ENCODE measurements at regions not wholly inside any gene's neighbourhood (a gene's known extent, or its start where the extent isn't known, plus 50 kb on each side); places are given as distances from the start of the nearest gene placed in this dataset.

DNA sequence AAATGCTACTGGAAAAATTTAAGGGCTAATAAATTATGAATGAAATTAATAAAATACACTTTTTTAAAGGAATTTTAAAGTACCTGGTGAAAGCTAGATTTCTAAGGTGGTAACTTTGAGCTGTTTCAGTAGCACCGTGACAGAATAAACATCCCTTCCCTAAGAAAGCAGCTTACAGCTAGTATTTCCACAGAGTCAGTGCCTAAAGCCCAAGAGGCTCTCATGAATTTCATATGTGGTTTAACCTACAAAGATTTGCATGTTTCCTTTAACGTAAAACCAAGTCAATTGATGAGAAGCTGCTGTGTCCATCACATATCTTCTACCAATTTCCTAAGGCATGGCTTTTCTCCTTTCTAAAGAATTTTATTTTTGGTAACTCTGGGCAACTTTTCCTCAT lies 56.8 kb downstream of the IFNG start:
- TF ChIP-seq POLR2A (IDR thresholded peaks at IDR 0.05; ENCODE audit: low read depth, low read length), result no peak
- TF ChIP-seq TAF1 (IDR thresholded peaks at IDR 0.05; ENCODE audit: borderline replicate concordance, low read depth, low read length), result no peak
- no peak for TF ChIP-seq POLR2AphosphoS5 (IDR thresholded peaks at IDR 0.05; ENCODE audit: low read depth, low read length)
- no peak for FAIRE-seq

DNA sequence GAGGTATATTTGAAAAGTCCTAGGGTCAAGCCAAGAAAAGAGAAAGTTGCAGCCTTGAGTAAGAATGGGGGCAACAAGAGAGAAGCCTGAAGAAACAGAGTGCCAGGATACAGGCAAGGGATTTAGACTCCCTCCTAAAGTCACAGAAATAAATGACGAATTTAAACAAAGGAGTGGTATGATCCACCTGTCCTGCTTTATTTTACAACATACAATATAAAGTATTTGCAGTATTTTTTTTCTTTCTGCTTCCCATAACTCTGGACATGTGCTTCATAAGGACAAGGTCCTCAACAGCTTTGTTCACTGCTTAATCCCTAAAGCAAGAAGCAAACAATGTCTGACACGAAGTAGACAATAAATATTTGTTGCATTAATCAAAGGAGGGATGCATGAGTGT lies 57.4 kb downstream of the IFNG start:
- no peak for FAIRE-seq
- no peak for DNase-seq (ENCODE audit: insufficient read length)
- TF ChIP-seq POLR2A (IDR thresholded peaks at IDR 0.05; ENCODE audit: low read depth, low read length) (no peak), TAF1 (IDR thresholded peaks at IDR 0.05; ENCODE audit: borderline replicate concordance, low read depth, low read length) (no peak), POLR2AphosphoS5 (IDR thresholded peaks at IDR 0.05; ENCODE audit: low read depth, low read length) (no peak)

More for the DNA sequence above, 56.8 kb downstream of the IFNG start:
- no peak for DNase-seq (ENCODE audit: insufficient read length)

GRCh38 chr12:68100241-68100640 lies 59.3 kb downstream of the IFNG start:
- FAIRE-seq (no peak), DNase-seq (ENCODE audit: insufficient read length) (no peak)
- TF ChIP-seq POLR2AphosphoS5 (IDR thresholded peaks at IDR 0.05; ENCODE audit: low read depth, low read length) (no peak), TAF1 (IDR thresholded peaks at IDR 0.05; ENCODE audit: borderline replicate concordance, low read depth, low read length) (no peak), POLR2A (IDR thresholded peaks at IDR 0.05; ENCODE audit: low read depth, low read length) (no peak)

DNA sequence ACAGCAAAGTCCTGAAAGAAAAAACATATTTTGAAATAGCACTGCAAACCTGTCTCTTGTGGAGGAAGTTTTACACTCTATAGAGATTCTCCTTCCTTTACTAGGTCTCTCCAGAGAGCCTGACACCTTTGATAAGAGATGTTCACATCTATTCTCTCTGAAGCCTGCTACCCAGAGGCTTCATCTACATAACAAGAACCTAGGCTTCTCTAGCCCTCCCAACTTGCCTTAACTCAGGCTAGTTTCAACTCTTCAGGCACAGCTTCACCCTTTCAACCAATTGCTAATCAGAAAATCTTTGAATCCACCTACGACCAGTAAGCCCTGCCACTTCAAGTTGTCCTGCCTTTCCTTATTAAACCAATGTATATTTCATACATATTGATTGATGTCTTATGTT lies 60.6 kb downstream of the IFNG start:
- no peak for FAIRE-seq
- no peak for DNase-seq (ENCODE audit: insufficient read length)
- TF ChIP-seq POLR2AphosphoS5 (IDR thresholded peaks at IDR 0.05; ENCODE audit: low read depth, low read length) (no peak), TAF1 (IDR thresholded peaks at IDR 0.05; ENCODE audit: borderline replicate concordance, low read depth, low read length) (no peak), POLR2A (IDR thresholded peaks at IDR 0.05; ENCODE audit: low read depth, low read length) (no peak)

GRCh38 chr12:68097386-68097785 lies 62.2 kb downstream of the IFNG start:
- FAIRE-seq (no peak), DNase-seq (ENCODE audit: insufficient read length) (no peak)
- TF ChIP-seq POLR2A (IDR thresholded peaks at IDR 0.05; ENCODE audit: low read depth, low read length) (no peak), POLR2AphosphoS5 (IDR thresholded peaks at IDR 0.05; ENCODE audit: low read depth, low read length) (no peak), TAF1 (IDR thresholded peaks at IDR 0.05; ENCODE audit: borderline replicate concordance, low read depth, low read length) (no peak)

- DNase-seq (ENCODE audit: insufficient read length), result no peak
- FAIRE-seq, result no peak
- TF ChIP-seq POLR2A (IDR thresholded peaks at IDR 0.05; ENCODE audit: low read depth, low read length), result no peak
Measured at GRCh38 chr12:68094645-68095395, 64.7 kb downstream of the IFNG start.

- DNase-seq (ENCODE audit: insufficient read length) (no peak), FAIRE-seq (no peak)
- TF ChIP-seq POLR2AphosphoS5 (IDR thresholded peaks at IDR 0.05; ENCODE audit: low read depth, low read length) (no peak), POLR2A (IDR thresholded peaks at IDR 0.05; ENCODE audit: low read depth, low read length) (no peak), TAF1 (IDR thresholded peaks at IDR 0.05; ENCODE audit: borderline replicate concordance, low read depth, low read length) (no peak)
Measured at GRCh38 chr12:68094195-68094594, 65.3 kb downstream of the IFNG start.

GRCh38 chr12:68092976-68093375 lies 66.6 kb downstream of the IFNG start:
- FAIRE-seq (no peak), DNase-seq (ENCODE audit: insufficient read length) (no peak)
- no peak for TF ChIP-seq TAF1 (IDR thresholded peaks at IDR 0.05; ENCODE audit: borderline replicate concordance, low read depth, low read length)
- no peak for TF ChIP-seq POLR2A (IDR thresholded peaks at IDR 0.05; ENCODE audit: low read depth, low read length)
- no peak for TF ChIP-seq POLR2AphosphoS5 (IDR thresholded peaks at IDR 0.05; ENCODE audit: low read depth, low read length)

DNA sequence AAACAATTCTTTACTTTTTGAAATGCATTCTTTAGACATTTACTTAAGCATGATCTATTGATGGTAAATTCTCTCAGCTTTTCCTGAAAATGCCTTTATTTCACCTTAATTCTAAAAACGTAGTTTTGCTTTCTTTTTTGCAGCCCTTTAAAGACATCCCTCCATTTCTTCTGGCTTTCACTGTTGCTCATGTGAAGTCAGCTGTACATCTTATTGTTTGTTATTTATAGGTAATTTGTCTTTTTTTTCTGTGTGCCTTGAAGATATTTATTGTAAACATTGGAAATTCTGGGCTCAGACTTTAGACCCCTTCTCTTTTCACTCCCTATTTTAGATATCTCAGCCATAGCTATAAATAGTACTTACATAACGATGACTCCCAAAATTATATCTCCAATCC lies 70.4 kb downstream of the IFNG start:
- TF ChIP-seq POLR2AphosphoS5 (IDR thresholded peaks at IDR 0.05; ENCODE audit: low read depth, low read length) (no peak), TAF1 (IDR thresholded peaks at IDR 0.05; ENCODE audit: borderline replicate concordance, low read depth, low read length) (no peak)
- DNase-seq (ENCODE audit: insufficient read length) (no peak), FAIRE-seq (no peak)

GRCh38 chr12:68086019-68086603 lies 73.4 kb downstream of the IFNG start:
- TF ChIP-seq POLR2AphosphoS5 (IDR thresholded peaks at IDR 0.05; ENCODE audit: low read depth, low read length) (no peak), TAF1 (IDR thresholded peaks at IDR 0.05; ENCODE audit: borderline replicate concordance, low read depth, low read length) (no peak), POLR2A (IDR thresholded peaks at IDR 0.05; ENCODE audit: low read depth, low read length) (no peak)
- FAIRE-seq, result no peak

DNA sequence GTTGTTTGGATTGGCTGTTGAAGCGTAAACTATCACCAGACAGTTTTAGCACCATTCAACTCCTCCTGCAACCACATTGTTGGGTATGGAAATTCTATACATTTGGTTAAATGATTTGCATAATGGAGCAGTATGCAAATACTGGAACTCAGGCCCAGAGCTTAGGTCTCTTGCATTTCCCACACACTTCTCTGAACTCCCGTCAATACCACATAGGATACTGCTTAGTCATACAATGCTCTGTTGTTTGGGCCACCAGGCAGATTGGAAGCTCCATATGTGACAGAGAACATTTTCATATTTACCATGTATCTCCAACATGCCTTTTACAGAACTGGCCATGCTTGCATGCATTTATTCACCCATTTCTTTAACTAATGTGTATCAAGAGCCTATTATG lies 78.0 kb downstream of the IFNG start:
- TF ChIP-seq POLR2A (IDR thresholded peaks at IDR 0.05; ENCODE audit: low read depth, low read length) (no peak), POLR2AphosphoS5 (IDR thresholded peaks at IDR 0.05; ENCODE audit: low read depth, low read length) (no peak), TAF1 (IDR thresholded peaks at IDR 0.05; ENCODE audit: borderline replicate concordance, low read depth, low read length) (no peak)
- no peak for DNase-seq (ENCODE audit: insufficient read length)
- FAIRE-seq, result no peak

More at GRCh38 chr12:68086019-68086603, 73.4 kb downstream of the IFNG start:
- no peak for DNase-seq (ENCODE audit: insufficient read length)

DNA sequence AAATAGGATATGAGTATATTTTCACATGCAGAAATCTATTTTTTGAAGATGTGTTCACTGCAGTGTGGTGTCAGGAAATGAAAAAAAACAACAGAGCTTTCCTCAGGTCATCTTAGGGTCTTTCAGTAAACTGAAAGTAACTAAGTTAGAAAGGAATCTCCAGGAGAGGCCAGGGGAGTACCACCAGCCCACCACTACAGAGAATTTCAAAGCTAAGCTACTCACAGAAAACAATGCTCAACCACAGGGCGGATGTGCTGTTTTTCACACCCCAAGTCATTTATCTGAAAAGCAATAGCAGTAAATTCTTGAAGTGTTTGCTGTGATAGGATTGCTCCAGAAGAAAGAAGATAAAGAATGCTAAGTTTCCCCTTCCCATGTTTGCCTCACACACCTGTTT lies 79.0 kb downstream of the IFNG start:
- no peak for FAIRE-seq
- TF ChIP-seq POLR2AphosphoS5 (IDR thresholded peaks at IDR 0.05; ENCODE audit: low read depth, low read length) (no peak), POLR2A (IDR thresholded peaks at IDR 0.05; ENCODE audit: low read depth, low read length) (no peak)
- no peak for DNase-seq (ENCODE audit: insufficient read length)

All from GM12892 (cell line).